Smooth muscle cell (in vitro differentiated cells): ENCODE measurements at regions not wholly inside any gene's neighbourhood (a gene's known extent, or its start where the extent isn't known, plus 50 kb on each side); places are given as distances from the start of the nearest gene placed in this dataset.

Experiments used
- DNase-seq: peaks from one replicate; lab custom pipeline; 2025; ENCODE audit not compliant: unreplicated experiment; lab: John Stamatoyannopoulos, UW
- H2AFZ ChIP-seq: fragments of 200-600 bp; sonication (generic); 2 replicates; pipeline ENCODE4 v1.6.0; 2016; ENCODE audit warnings: antibody characterized with exemption, low read depth, mild to moderate bottlenecking
- H3F3A ChIP-seq: fragments of 200-600 bp; sonication (generic); 2 replicates; pipeline ENCODE4 v1.6.0; 2017; ENCODE audit warnings: antibody characterized with exemption, low read depth
- H3K27ac ChIP-seq: fragments of 200-600 bp; sonication (generic); 2 replicates; pipeline ENCODE4 v1.5.1; 2016; ENCODE audit warnings: low read depth, mild to moderate bottlenecking
- H3K27me3 ChIP-seq: fragments of 200-600 bp; sonication (generic); 2 replicates; pipeline ENCODE4 v1.6.1; 2016; ENCODE audit warnings: low read depth, mild to moderate bottlenecking
- H3K36me3 ChIP-seq: fragments of 200-600 bp; sonication (generic); 2 replicates; pipeline ENCODE4 v1.5.1; 2016; ENCODE audit warnings: low read depth
- H3K4me1 ChIP-seq: fragments of 200-600 bp; sonication (generic); 2 replicates; pipeline ENCODE4 v1.5.1; 2016; ENCODE audit warnings: low read depth
- H3K4me2 ChIP-seq: fragments of 200-600 bp; sonication (generic); 2 replicates; pipeline ENCODE4 v1.6.0; 2016; ENCODE audit warnings: mild to moderate bottlenecking
- H3K4me3 ChIP-seq: fragments of 200-600 bp; sonication (generic); 2 replicates; pipeline ENCODE4 v1.5.1; 2016; ENCODE audit warnings: mild to moderate bottlenecking
- H3K79me2 ChIP-seq: fragments of 200-600 bp; sonication (generic); 2 replicates; pipeline ENCODE4 v1.6.0; 2016; ENCODE audit warnings: low read depth, mild to moderate bottlenecking
- H3K9ac ChIP-seq: fragments of 200-600 bp; sonication (generic); 2 replicates; pipeline ENCODE4 v1.6.0; 2016; ENCODE audit warnings: low read depth
- H3K9me3 ChIP-seq: fragments of 200-600 bp; sonication (generic); replicated peaks from 2 replicates; pipeline ENCODE4 v1.5.1; 2016; ENCODE audit warnings: low read depth
- H4K20me1 ChIP-seq: fragments of 200-600 bp; sonication (generic); 2 replicates; pipeline ENCODE4 v1.6.0; 2016; ENCODE audit warnings: low read depth
- WGBS: methylation state at CpG from one replicate; pipeline ENCODE4 v1.1.7; 2016; ENCODE audit warnings: low lambda C conversion rate; 5-methylcytosine and 5-hydroxymethylcytosine counted together
- TF ChIP-seq, protein P1 (sequence below): fragments of 200-600 bp; sonication (generic); IDR thresholded peaks from 2 replicates; pipeline ENCODE4 v1.5.1; 2017; ENCODE audit warnings: borderline replicate concordance, mild to moderate bottlenecking, antibody characterized with exemption; ENCODE audit not compliant: insufficient read depth, poor library complexity, severe bottlenecking

DNA sequence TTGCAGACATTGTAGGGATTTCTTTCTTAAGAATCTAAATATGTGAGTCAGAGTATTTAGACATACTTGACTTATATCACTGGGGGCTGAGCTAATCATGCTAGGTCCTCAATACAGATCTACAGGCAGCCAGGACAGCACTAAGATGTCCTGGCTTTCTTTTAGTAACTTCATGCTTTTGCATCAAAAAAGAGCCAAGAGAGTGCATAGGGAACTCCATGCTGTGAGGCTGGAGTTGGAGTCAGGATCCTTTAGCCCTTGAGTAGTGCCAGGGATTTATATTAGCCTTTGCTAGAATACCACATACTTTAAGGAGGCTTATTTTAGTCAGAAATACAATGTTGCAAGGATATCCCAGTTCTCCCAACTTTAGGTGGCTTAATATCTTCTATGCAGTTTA is 289.7 kb downstream of the CCDC85A start:
- no peak overlapping the region for H3K27ac ChIP-seq
- H3K4me2 ChIP-seq = no peak overlapping the region
- no peak overlapping the region for H3K4me3 ChIP-seq
- no peaks in the 10 kb centered on the region for H3F3A ChIP-seq
- DNase-seq = no peak
- no peaks in the 10 kb centered on the region for H3K4me1 ChIP-seq
- no peaks in the 10 kb centered on the region for H3K36me3 ChIP-seq
- H4K20me1 ChIP-seq = no peaks in the 10 kb centered on the region
- H2AFZ ChIP-seq = no peak overlapping the region
- H3K9ac ChIP-seq = no peak overlapping the region
- H3K79me2 ChIP-seq = no peaks in the 10 kb centered on the region
- H3K9me3 ChIP-seq = no peaks in the 10 kb centered on the region
- H3K27me3 ChIP-seq = no peaks in the 10 kb centered on the region
- TF ChIP-seq, protein P1, sequence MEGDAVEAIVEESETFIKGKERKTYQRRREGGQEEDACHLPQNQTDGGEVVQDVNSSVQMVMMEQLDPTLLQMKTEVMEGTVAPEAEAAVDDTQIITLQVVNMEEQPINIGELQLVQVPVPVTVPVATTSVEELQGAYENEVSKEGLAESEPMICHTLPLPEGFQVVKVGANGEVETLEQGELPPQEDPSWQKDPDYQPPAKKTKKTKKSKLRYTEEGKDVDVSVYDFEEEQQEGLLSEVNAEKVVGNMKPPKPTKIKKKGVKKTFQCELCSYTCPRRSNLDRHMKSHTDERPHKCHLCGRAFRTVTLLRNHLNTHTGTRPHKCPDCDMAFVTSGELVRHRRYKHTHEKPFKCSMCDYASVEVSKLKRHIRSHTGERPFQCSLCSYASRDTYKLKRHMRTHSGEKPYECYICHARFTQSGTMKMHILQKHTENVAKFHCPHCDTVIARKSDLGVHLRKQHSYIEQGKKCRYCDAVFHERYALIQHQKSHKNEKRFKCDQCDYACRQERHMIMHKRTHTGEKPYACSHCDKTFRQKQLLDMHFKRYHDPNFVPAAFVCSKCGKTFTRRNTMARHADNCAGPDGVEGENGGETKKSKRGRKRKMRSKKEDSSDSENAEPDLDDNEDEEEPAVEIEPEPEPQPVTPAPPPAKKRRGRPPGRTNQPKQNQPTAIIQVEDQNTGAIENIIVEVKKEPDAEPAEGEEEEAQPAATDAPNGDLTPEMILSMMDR = no peak

DNA sequence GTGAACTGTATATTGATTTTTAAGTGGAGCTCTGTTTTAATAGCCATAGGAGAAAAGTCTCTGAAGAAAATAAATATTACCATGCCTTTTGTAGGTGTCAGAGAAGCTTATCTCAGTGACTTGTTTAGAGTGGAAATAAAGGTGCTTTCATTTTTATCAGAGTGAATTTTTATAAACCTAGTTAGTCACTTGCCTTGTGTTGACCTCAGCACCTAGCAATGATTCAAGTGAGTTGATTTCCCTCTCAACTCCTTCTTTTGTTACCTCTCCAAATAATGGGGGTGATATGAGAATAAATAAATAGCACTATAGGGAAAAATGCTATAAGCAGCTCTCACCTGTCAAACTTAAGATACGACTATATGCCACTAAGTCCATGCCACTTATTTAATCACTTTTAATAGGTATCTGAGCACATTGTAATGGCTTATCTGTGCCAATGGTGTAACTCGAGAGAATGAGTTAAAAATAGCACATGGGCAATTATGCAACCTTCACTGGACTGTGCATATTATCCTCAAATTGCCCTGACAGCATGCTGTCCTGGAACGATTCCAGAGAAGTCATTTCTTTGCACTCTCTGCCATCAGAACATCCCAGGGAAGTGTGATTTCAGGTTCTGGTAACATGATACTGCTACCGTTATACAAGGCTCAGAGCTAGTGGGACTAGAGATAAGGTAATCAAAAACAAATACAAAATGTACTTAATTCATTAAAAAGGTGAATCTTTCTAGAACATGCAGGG is 290.8 kb downstream of the CCDC85A start:
- no peaks in the 10 kb centered on the region for H3K79me2 ChIP-seq
- DNase-seq = no peak
- no peaks in the 10 kb centered on the region for H4K20me1 ChIP-seq
- H3K27me3 ChIP-seq = no peaks in the 10 kb centered on the region
- H3K4me3 ChIP-seq = no peak overlapping the region
- no peak overlapping the region for H3K9ac ChIP-seq
- WGBS = 65% methylated on average over 4 of the region's 4 CpGs
- H3K4me2 ChIP-seq = no peak overlapping the region
- no peaks in the 10 kb centered on the region for H3K9me3 ChIP-seq
- no peaks in the 10 kb centered on the region for H3K36me3 ChIP-seq
- H3K4me1 ChIP-seq = no peaks in the 10 kb centered on the region
- H2AFZ ChIP-seq = no peak overlapping the region
- no peaks in the 10 kb centered on the region for H3F3A ChIP-seq
- TF ChIP-seq, protein P1 = no peak
- H3K27ac ChIP-seq = no peak overlapping the region

DNA sequence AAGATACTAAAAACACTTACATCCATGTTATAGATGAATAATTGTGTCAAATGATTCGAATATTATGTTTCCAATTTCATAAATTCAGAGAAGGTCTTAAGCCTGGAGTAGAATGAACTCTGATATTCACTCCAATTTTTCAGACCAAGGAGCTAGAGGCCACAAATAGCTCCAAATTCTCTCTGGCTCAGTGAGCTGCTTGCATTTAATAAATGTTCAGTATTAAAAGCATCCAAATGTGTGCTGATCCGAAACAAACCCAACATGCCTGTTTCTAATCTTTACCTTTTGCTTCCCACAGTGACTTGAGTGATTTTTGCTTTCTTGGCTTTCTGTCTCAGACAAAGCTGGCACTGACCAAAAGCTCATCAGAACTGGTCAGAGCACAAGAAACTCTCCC is 291.4 kb downstream of the CCDC85A start:
- Histone ChIP-seq H3K4me3 (no peak overlapping the region), H3K9me3 (no peaks in the 10 kb centered on the region), H3K27me3 (no peaks in the 10 kb centered on the region), H3K79me2 (no peaks in the 10 kb centered on the region), H2AFZ (no peak overlapping the region), H3K36me3 (no peaks in the 10 kb centered on the region), H3K4me2 (no peak overlapping the region), H3K9ac (no peak overlapping the region), H3F3A (no peaks in the 10 kb centered on the region), H4K20me1 (no peaks in the 10 kb centered on the region), H3K27ac (no peak overlapping the region), H3K4me1 (no peaks in the 10 kb centered on the region)
- TF ChIP-seq, protein P1 = no peak
- no peak for DNase-seq
- 88% methylated on average over 2 of the region's 2 CpGs for WGBS

- H3K9me3 ChIP-seq = no peaks in the 10 kb centered on the region
- H3K4me3 ChIP-seq = no peak overlapping the region
- TF ChIP-seq, protein P1 = no peak
- H3K79me2 ChIP-seq = no peaks in the 10 kb centered on the region
- no peaks in the 10 kb centered on the region for H4K20me1 ChIP-seq
- H3K9ac ChIP-seq = no peak overlapping the region
- no peak overlapping the region for H2AFZ ChIP-seq
- DNase-seq = no peak
- H3K27me3 ChIP-seq = no peaks in the 10 kb centered on the region
- H3K4me1 ChIP-seq = no peaks in the 10 kb centered on the region
- H3K27ac ChIP-seq = no peak overlapping the region
- WGBS = 89% methylated on average over 8 of the region's 8 CpGs
- no peak overlapping the region for H3K4me2 ChIP-seq
- H3F3A ChIP-seq = no peaks in the 10 kb centered on the region
- H3K36me3 ChIP-seq = no peaks in the 10 kb centered on the region
Observed at GRCh38 chr2:56476509-56477071, 292.8 kb downstream of the CCDC85A start.
